H1 (cell line): ENCODE measurements at regions not wholly inside any gene's neighbourhood (a gene's known extent, or its start where the extent isn't known, plus 50 kb on each side); places are given as distances from the start of the nearest gene placed in this dataset.

Source experiments
- CTCF ChIA-PET: fragments of 300-600 bp; sonication (Branson Sonifier 250); formaldehyde crosslinking; loops from one replicate; lab custom pipeline; 2021; ENCODE audit not compliant: partially characterized antibody; lab: Charles Lee
- POLR2A ChIA-PET: fragments of 300-600 bp; sonication (Branson Sonifier 250); formaldehyde crosslinking; loops from one replicate; lab custom pipeline; 2021; ENCODE audit warnings: inconsistent platforms; ENCODE audit not compliant: partially characterized antibody; lab: Charles Lee
- DNase-seq, 2 experiments: peaks; one replicate each; pipeline versions ENCODE4 v3.0.0 to v3.0.0-alpha.2; 2010 to 2022; ENCODE audit warnings: low spot score in 2 of 2, low read depth in 1 of 2, mixed read lengths in 1 of 2
- FAIRE-seq: peaks from 2 replicates; lab custom pipeline; 2011; peaks lifted over from hg19 to GRCh38; lab: Jason Lieb, UNC
- H2AFZ ChIP-seq: 2 replicates; pipeline ENCODE4 v1.8.1; 2012; ENCODE audit warnings: low read length, inconsistent platforms
- H2AK5ac ChIP-seq: 2 replicates; pipeline ENCODE4 v1.6.1; 2013; ENCODE audit warnings: low read depth, low read length
- H2BK120ac ChIP-seq: replicated peaks from 2 replicates; pipeline ENCODE3; 2013; ENCODE audit warnings: low read depth, low read length, inconsistent platforms
- H2BK12ac ChIP-seq: 2 replicates; pipeline ENCODE4 v1.6.1; 2013; ENCODE audit warnings: low read depth, low read length
- H2BK15ac ChIP-seq: 2 replicates; pipeline ENCODE4 v1.6.1; 2013; ENCODE audit warnings: low read length
- H2BK20ac ChIP-seq: 2 replicates; pipeline ENCODE4 v1.6.1; 2013; ENCODE audit warnings: low read length
- H2BK5ac ChIP-seq: 2 replicates; pipeline ENCODE4 v1.6.1; 2013; ENCODE audit warnings: low read depth, low read length
- H3K14ac ChIP-seq: 2 replicates; pipeline ENCODE4 v1.6.1; 2013; ENCODE audit warnings: inconsistent platforms; ENCODE audit not compliant: insufficient read length
- H3K18ac ChIP-seq: 2 replicates; pipeline ENCODE4 v1.6.1; 2013; ENCODE audit warnings: low read length; ENCODE audit errors: extremely low read depth
- H3K23ac ChIP-seq: 2 replicates; pipeline ENCODE4 v1.6.1; 2013; ENCODE audit warnings: inconsistent platforms; ENCODE audit not compliant: insufficient read length
- H3K23me2 ChIP-seq: 2 replicates; pipeline ENCODE4 v1.6.1; 2013; ENCODE audit warnings: low read depth, low read length
- H3K27ac ChIP-seq: 2 replicates; pipeline ENCODE4 v1.6.1; 2011; ENCODE audit warnings: low read depth, low read length, inconsistent platforms
- H3K27me3 ChIP-seq, 4 experiments: replicated peaks in 1 of 4; 1 replicate in 1 of 4; 2 replicates in 3 of 4; pipeline versions ENCODE4 v1.6.1 to v1.8.1; 2011 to 2013; ENCODE audit warnings: low read length in 3 of 4, mild to moderate bottlenecking in 3 of 4, inconsistent platforms in 2 of 4, mixed read lengths in 2 of 4, moderate library complexity in 1 of 4; ENCODE audit not compliant: control insufficient read depth in 3 of 4, insufficient read depth in 3 of 4; ENCODE audit errors: extremely low read depth in 1 of 4
- H3K36me3 ChIP-seq, 4 experiments: 2 replicates each; pipeline versions ENCODE4 v1.6.1 to v1.8.1; 2011 to 2013; ENCODE audit warnings: mild to moderate bottlenecking in 4 of 4, low read length in 3 of 4, moderate library complexity in 2 of 4, control low read depth in 1 of 4, inconsistent platforms in 1 of 4; ENCODE audit not compliant: insufficient read depth in 4 of 4, control insufficient read depth in 2 of 4
- H3K4ac ChIP-seq: replicated peaks from 2 replicates; pipeline ENCODE3; 2013; ENCODE audit warnings: low read length, low read depth, mixed read lengths, inconsistent platforms; ENCODE audit not compliant: insufficient read length
- H3K4me1 ChIP-seq, 4 experiments: replicated peaks in 1 of 4; 1 replicate in 1 of 4; 2 replicates in 3 of 4; pipeline versions ENCODE4 v1.6.1 to v1.8.1; 2011 to 2013; ENCODE audit warnings: low read length in 3 of 4, inconsistent platforms in 2 of 4, mixed read lengths in 1 of 4; ENCODE audit not compliant: insufficient read depth in 4 of 4, control insufficient read depth in 3 of 4
- H3K4me2 ChIP-seq, 2 experiments: 2 replicates each; pipeline versions ENCODE4 v1.6.1 to v1.8.1; 2011 to 2013; ENCODE audit warnings: low read depth in 2 of 2, low read length in 2 of 2, control low read depth in 1 of 2, inconsistent platforms in 1 of 2, mild to moderate bottlenecking in 1 of 2; ENCODE audit not compliant: insufficient read depth in 1 of 2
- H3K4me3 ChIP-seq, 4 experiments: fragments of 200-600, 300-600 bp in 1 of 4; sonication (generic), shearing (Covaris generic), sonication (Bioruptor Twin) in 1 of 4; 2 replicates each; pipeline versions ENCODE4 v1.5.1 to v1.8.1; 2011 to 2016; ENCODE audit warnings: low read length in 4 of 4, low read depth in 3 of 4, control low read depth in 2 of 4, inconsistent platforms in 2 of 4, mild to moderate bottlenecking in 2 of 4, mixed read lengths in 1 of 4, moderate library complexity in 1 of 4; ENCODE audit not compliant: insufficient read depth in 2 of 4; ENCODE audit errors: extremely low read depth in 1 of 4
- H3K56ac ChIP-seq: replicated peaks from 2 replicates; pipeline ENCODE3; 2013; ENCODE audit warnings: low read depth, mild to moderate bottlenecking, mixed read lengths, low read length, inconsistent platforms; ENCODE audit not compliant: insufficient read length
- H3K79me1 ChIP-seq: 2 replicates; pipeline ENCODE4 v1.6.1; 2013; ENCODE audit warnings: low read depth, low read length, control low read depth
- H3K79me2 ChIP-seq, 2 experiments: 2 replicates each; pipeline versions ENCODE4 v1.6.1 to v1.8.1; 2012 to 2013; ENCODE audit warnings: low read length in 2 of 2, mild to moderate bottlenecking in 2 of 2, inconsistent platforms in 1 of 2; ENCODE audit not compliant: insufficient read depth in 2 of 2, control insufficient read depth in 1 of 2
- H3K9ac ChIP-seq, 4 experiments: replicated peaks in 1 of 4; 1 replicate in 1 of 4; 2 replicates in 3 of 4; pipeline versions ENCODE4 v1.6.1 to v1.8.1; 2011 to 2013; ENCODE audit warnings: low read depth in 3 of 4, low read length in 3 of 4, control low read depth in 2 of 4, mild to moderate bottlenecking in 2 of 4, moderate library complexity in 2 of 4, inconsistent platforms in 1 of 4; ENCODE audit errors: extremely low read depth in 1 of 4
- H3K9me3 ChIP-seq, 2 experiments: 2 replicates each; pipeline versions ENCODE4 v1.6.1 to v1.8.1; 2012 to 2013; ENCODE audit warnings: mild to moderate bottlenecking in 2 of 2, moderate library complexity in 2 of 2, control low read depth in 1 of 2, inconsistent platforms in 1 of 2, low read depth in 1 of 2, low read length in 1 of 2, mixed read lengths in 1 of 2; ENCODE audit not compliant: insufficient read depth in 2 of 2
- H4K20me1 ChIP-seq, 2 experiments: replicated peaks in 1 of 2; 2 replicates each; pipeline versions ENCODE3 to v1.8.1; 2011 to 2013; ENCODE audit warnings: inconsistent platforms in 2 of 2, low read length in 2 of 2, mild to moderate bottlenecking in 1 of 2; ENCODE audit not compliant: insufficient read depth in 2 of 2, control insufficient read depth in 1 of 2
- H4K5ac ChIP-seq: 2 replicates; pipeline ENCODE4 v1.6.1; 2013; ENCODE audit warnings: low read length, low read depth, mixed read lengths, inconsistent platforms; ENCODE audit not compliant: insufficient read length
- H4K8ac ChIP-seq: 2 replicates; pipeline ENCODE4 v1.8.0; 2013; ENCODE audit warnings: mild to moderate bottlenecking, moderate library complexity, low read length, inconsistent platforms; ENCODE audit not compliant: insufficient read depth; ENCODE audit errors: extremely low read depth
- H4K91ac ChIP-seq: replicated peaks from 2 replicates; pipeline ENCODE3; 2013; ENCODE audit warnings: low read length, mixed read lengths, inconsistent platforms; ENCODE audit not compliant: insufficient read length
- SRF ChIP-seq: IDR thresholded peaks from 2 replicates; pipeline ENCODE4 v1.6.1; 2011; ENCODE audit warnings: mild to moderate bottlenecking, low read depth, low read length, moderate library complexity
- TAF1 ChIP-seq: IDR thresholded peaks from 2 replicates; pipeline ENCODE4 v1.6.1; 2011; ENCODE audit warnings: mild to moderate bottlenecking, low read depth, low read length
- WGBS, 2 experiments: shearing (Covaris generic) in 1 of 2; methylation state at CpG; one replicate each; pipeline versions ENCODE4 v1.1.6 to v1.1.7; 2013 to 2015; ENCODE audit warnings: low lambda C conversion rate in 2 of 2, mixed read lengths in 2 of 2, inconsistent platforms in 1 of 2, low coverage in 1 of 2, missing lambda C conversion rate in 1 of 2; ENCODE audit not compliant: insufficient replicate concordance in 2 of 2, insufficient coverage in 1 of 2, insufficient read length in 1 of 2; ENCODE audit errors: extremely low coverage in 1 of 2, missing lambda C conversion rate in 1 of 2; 5-methylcytosine and 5-hydroxymethylcytosine counted together

DNA sequence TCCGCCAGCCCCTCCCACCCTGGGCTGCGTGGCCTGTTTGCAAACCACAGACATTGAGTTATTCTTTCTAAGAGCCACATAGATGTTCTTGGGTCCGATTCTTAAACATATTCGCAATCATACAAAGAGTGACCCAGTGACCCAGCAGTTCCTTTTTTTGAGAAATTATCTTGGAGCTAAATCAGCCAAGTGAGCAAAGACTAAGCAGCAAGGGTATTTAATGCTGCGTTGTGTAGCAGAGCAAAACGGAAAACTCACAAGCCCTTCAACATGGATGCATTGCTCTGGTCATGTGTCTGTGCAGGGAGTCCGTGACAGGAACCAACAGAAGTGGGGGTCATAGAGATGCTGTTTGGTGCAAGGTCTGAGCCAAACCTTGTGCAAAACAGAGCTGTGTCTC is 95.6 kb downstream of the OLFM1 start:
- H3K9me3 ChIP-seq, result no peaks in the 10 kb centered on the region
- no peak overlapping the region for H3K9ac ChIP-seq
- no peaks in the 10 kb centered on the region for H3K79me2 ChIP-seq
- H3K56ac ChIP-seq, result no peak overlapping the region
- no peak overlapping the region for H4K5ac ChIP-seq
- H2AK5ac ChIP-seq, result no peak overlapping the region
- no peak overlapping the region for H2BK5ac ChIP-seq
- H3K79me1 ChIP-seq, result no peaks in the 10 kb centered on the region
- no peaks in the 10 kb centered on the region for H3K23me2 ChIP-seq
- no peaks in the 10 kb centered on the region for H3K4me1 ChIP-seq
- H3K4me2 ChIP-seq, result no peak overlapping the region
- no peak for DNase-seq
- H4K8ac ChIP-seq, result no peak overlapping the region
- no peaks in the 10 kb centered on the region for H3K27me3 ChIP-seq
- H3K4ac ChIP-seq, result no peak overlapping the region
- H2BK15ac ChIP-seq, result no peak overlapping the region
- no peak overlapping the region for H2BK120ac ChIP-seq
- no peaks in the 10 kb centered on the region for H3K36me3 ChIP-seq
- ChIA-PET CTCF (interaction anchor here (0.6 to 1.2 kb wide), 4 partner anchors 8 to 984 kb away, joined by 3 to 4 read pairs (median 3); no protein-coding TSS in a partner anchor), POLR2A (no interaction called here)
- H2AFZ ChIP-seq, result no peak overlapping the region
- FAIRE-seq, result no peak
- no peak overlapping the region for H4K91ac ChIP-seq
- no peak overlapping the region for H3K23ac ChIP-seq
- H4K20me1 ChIP-seq, result no peaks in the 10 kb centered on the region
- no peak overlapping the region for H2BK12ac ChIP-seq
- H3K18ac ChIP-seq, result no peak overlapping the region
- no peak overlapping the region for H3K14ac ChIP-seq
- H2BK20ac ChIP-seq, result no peak overlapping the region
- no peak overlapping the region for H3K27ac ChIP-seq
- 93% methylated on average over 7 of the region's 7 CpGs; no CpG with 5 or more reads in 1 of the 2 experiments for WGBS, 2 experiments
- no peak overlapping the region for H3K4me3 ChIP-seq
- TF ChIP-seq TAF1 (no peak), SRF (no peak)
